GM18520 (cell line): ENCODE measurements at regions not wholly inside any gene's neighbourhood (a gene's known extent, or its start where the extent isn't known, plus 50 kb on each side); places are given as distances from the start of the nearest gene placed in this dataset.
"Not testable (repeated sequence)": the region's sequence is repeated elsewhere in the genome, so short reads cannot be mapped to it uniquely, and the experiment has no call there.

Source experiments
- ATAC-seq: cut with Tn5 transposase; IDR thresholded peaks from one replicate; pipeline ENCODE4 v1.9.1; 2021; ENCODE audit not compliant: unreplicated experiment

DNA sequence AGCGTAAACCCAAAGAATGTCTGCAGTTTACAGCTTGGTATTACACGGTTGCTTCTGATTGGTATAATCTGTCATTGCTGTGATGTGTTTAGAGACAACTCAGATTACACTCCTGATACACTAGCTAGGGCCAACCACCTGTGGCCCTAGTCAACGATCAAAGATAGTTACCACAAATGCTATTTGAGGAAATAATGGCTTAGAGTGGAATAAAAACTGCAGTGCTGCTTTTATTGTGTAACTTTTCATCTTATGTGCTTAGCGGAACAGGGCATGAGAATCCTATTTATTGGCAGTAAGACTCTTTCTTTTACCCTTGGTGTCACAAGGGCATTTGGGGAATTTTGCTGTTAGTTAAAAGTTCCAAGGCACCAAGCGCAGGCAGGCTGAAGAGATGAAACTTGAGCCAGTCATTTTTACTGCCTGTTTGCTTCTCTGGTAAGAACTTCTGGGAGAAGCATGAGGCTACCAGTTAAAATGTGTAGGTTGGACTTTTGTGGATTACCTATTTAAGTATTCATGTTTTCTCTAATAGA, 363.3 kb downstream of the KCNRG start:
- ATAC-seq = no peak

DNA sequence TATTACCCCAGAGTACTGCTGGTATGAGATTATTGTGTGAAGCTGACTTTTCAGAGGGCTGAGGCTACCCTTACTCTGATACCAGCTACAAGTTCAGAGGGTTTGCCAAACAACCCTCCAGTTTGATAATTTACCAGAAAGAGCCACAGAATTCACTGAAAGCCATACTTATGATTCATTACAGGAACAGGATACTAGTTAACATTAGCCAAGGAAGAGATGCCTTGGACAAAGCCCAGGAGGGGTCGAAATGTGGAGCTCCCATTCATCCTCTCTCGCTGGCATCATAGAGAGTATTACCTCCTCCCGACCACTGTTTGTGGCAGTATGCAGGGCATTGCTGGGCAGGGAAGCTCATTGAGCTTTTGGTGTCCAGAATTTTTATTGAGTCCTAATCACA, 364.3 kb downstream of the KCNRG start:
- no peak for ATAC-seq

DNA sequence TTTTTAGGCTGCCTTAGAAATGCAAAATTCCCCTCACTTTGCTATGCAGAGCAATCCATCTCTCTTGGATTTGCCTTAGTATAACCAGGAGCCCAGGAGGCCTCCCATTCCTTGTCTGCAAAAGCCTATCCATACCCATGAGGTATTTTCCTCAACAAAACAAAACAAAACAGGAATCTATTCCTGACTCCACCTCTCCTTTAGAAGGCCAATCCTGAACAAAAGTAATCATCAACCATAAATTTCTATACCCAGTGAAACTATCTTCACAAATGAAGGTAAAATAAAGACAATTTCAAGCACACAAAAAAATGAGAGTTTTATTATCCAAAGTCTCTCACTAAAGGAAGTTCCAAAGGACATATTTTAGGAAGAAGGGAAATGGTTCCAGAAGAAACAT, 365.7 kb downstream of the KCNRG start:
- ATAC-seq = no peak

DNA sequence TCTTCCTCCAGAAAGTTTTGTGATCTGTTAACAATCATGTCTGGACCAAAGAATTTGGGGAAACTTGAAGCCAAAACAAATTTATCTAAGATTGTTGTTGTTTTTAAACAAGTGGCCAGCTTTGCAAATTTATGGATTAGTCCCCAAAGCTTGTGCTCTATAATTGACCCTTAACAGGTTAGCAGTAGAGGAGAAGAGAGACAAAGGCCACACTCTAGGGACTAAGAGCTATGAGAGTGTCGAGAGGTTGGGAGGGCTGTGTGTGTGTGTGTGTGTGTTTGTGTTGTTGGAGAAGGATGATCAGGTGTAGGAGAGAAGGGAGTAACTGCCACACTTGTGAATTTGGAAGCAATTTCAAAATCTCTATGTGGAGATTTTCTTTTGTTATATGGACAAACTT, 367.3 kb downstream of the KCNRG start:
- ATAC-seq = no peak

DNA sequence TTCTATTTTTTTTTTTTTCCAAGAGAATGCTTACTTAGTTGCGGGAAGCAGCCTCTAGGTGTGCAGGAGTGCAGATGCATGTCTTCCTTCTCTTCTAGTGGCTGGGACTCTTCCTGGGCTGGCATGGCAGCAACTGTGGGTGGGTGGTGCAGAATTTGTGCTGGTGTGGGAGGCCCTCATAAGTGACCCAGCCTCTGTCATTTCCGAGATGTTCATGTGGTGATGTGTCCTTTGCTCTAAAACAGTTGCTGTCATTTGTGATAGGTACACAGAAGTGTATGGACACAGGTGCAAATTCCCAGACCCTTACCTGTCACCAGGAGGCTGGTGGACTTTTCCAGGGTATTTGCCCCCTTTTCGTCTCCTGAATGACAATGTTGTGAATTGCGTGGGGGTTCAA, 367.7 kb downstream of the KCNRG start:
- no peak for ATAC-seq

DNA sequence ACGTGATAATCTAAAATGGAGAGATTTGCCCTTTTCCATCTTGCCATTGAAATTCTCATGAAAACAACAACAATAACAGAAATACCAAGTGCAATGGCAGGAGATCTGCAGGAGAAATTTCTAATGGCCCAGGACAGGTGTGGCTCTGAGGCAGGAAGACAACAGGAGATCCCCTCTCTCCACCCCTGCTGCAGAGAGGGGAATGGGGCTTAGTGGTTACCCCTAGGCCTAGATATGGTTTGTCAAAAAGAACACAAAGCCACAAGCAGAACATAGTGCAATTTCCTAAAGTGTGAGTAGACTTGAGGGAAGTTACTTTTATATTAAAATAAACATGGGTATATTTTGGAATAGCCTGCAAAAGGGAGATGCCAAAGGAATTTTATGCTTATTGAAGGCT, 369.5 kb downstream of the KCNRG start:
- no peak for ATAC-seq

DNA sequence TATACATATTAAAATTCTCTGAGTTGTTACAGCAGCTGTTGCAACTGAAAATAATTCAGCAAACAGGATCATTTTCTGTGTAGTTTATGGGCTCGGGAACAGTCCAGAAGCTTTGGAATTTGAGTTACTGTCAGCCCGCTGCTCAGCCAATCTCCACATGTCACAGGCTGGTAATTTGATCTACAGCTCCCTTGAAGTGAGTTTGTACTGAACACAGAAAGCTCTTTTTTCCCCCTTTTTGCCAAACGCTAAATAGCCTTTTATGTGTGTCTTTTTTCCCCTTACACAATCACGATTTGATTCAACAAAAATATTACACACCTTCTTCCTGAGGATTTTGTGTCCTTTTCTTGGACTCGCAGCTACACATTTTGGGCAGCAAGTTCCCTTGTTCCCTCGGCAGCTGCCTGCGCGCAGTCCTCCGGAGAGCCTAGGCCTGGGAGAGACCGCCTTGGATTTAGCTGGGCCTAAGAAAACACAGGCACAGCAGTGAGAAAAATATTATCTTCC, 371.4 kb downstream of the KCNRG start:
- ATAC-seq = no peak

DNA sequence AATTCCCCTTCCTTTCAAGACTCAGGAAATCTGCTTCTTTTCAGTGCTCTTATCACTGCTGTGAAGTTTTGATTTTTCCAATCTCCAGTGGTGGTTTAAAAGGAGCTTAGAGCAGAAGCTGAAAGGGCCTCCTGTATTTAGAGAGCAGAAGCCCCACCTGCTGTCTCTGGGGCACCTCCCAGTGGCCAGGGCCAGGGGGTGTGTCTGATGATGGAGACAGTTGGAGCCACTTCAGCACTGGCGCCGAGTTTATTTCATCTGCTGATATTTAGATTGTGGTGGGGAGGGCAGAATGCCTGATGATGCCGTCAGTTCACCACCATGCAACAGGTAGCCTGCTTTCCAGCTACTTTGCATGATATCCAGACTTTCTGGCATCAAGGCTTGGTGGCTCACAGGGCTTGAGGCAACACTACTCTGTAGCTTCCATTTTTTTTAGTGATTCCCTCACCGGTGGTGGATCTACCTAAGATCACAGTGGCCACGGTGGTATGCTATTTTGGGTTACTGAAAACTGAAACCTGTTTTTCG, 371.9 kb downstream of the KCNRG start:
- ATAC-seq = no peak

DNA sequence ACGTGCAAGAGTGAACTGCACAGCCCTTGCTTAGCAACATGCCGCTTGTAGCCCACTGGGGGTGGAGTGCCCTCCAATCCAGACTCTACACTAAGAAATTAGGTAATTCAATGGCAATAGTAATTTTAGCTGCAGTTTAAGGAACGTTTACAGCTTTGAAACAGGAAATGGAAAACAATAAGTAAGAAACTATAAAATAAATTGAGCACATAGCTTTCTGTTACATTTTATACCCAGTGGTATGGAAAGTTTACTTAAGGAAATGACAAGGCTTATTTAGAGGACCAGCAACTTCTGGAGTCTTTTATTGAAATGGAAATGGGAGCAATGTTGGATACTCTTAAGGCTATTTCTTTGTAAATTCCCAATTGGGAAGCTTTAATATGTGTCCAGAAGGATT, 373.2 kb downstream of the KCNRG start:
- no peak for ATAC-seq

DNA sequence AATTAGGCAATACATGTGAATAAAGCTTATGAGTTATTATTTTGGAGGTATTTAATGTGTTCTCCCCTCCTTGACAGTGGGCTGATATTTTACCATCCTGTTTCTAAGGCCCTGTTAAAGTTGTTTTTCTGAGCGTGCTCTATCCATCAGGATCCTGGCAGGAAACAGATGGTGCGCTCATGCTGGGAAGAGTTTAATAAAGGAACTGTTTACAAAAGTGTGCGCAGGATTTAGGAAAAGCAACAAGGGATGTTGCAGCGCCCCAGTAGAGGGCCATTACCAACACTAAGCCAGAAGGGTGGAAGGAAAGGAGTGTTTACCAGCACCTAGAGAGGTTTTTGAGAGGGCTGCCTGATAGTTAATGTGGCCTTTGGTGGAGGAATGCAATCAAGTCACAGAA, 374.5 kb downstream of the KCNRG start:
- no peak for ATAC-seq

DNA sequence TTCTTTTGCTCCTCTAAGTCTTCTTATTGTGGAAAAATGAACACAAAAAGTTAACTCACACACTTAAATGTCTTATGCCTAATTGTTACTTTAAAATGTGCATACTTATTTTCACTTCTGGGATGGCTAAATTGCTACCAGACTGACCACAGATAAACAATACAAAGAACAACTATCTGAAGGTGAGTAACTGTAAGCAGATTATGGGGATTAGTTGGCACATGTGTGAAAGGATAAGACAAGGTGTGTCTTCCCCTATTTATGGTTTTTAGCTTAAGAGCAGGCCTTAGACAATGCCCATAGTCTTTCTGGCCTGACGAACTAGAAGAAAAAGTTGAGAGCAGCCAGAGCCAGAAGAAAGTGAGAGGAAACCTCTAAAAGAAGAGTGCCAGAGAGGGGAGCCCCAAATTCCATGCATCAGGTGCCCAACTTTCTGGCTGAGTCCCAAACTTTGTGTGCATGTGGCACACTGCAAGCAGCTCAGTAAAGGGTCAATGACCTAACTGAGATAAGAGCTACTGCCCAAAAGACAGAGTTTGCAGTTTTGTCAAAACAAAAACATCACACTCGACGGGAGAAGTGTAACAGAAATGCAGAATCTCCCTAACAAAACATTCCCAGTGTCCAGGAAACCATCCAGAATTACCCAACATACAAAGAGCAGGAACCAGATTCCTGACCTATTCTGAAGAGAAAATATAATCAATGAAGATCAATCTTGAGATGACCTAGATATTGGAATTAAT, 375.4 kb downstream of the KCNRG start:
- no peak for ATAC-seq

DNA sequence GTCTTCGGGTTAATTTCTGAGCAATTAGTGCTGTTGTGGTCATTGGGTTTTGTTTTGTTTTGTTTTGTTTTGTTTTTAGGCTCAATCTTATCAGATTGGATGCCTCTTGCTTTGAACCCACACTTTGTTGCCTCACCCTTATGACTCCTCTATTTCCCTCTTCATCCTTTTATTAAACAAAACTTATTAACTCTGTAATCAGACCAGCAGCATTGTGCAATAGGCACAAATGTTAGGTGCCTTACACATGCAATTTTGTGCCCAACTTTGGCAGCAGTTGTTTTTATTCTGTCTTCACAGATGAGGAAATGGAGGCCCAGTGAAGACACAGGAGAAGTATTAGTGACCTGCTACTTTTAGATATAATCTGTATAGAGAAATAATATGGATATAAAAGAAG, 377.7 kb downstream of the KCNRG start:
- ATAC-seq = no peak

DNA sequence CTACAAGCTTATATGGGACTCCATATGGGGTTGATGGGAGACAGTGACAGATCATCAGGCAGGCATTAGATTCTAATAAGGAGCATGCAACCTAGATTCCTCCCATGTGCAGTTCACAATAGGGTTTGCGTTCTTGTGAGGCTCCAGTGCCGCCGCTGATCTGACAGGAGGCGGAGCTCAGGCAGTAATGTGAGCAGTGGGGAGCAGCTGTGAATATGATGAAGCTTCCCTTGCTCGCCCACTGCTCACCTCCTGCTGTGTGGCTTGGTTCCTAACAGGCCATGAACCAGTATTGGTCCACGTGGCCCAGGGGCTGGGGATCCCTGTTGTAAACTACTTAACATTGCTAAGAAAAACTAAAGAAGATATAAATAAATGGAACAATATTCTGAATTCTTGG, 378.4 kb downstream of the KCNRG start:
- no peak for ATAC-seq

DNA sequence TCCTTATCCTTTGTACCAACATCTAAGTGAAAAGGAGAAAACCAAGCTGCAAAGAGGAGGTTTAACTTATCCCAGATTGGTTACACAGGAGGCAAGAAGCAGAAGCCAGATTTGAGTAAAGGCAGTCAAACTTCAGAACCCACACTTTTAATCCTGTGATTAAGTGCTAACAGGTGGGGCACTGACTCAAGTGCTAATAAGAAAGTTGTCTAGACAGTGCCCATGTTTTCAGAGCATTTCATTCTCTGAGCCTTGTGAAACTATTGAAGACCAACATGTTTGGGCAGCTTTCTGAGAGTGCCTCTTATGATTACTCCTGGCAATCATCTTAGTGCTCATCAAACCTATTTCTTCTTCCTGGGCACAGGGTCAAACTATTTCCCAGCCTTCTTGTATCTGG, 380.8 kb downstream of the KCNRG start:
- no peak for ATAC-seq

DNA sequence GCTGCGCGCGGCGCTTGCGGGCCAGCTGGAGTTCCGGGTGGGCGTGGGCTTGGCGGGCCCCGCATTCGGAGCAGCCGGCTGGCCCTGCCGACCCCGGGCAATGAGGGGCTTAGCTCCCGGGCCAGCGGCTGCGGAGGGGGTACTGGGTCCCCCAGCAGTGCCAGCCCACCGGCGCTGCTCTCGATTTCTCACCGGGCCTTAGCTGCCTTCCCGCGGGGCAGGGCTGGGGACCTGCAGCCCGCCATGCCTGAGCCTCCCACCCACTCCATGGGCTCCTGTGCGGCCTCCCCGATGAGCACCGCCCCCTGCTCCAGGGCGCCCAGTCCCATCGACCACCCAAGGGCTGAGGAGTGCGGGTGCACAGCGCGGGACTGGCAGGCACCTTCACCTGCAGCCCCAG, 381.4 kb downstream of the KCNRG start:
- not testable (repeated sequence) for ATAC-seq

DNA sequence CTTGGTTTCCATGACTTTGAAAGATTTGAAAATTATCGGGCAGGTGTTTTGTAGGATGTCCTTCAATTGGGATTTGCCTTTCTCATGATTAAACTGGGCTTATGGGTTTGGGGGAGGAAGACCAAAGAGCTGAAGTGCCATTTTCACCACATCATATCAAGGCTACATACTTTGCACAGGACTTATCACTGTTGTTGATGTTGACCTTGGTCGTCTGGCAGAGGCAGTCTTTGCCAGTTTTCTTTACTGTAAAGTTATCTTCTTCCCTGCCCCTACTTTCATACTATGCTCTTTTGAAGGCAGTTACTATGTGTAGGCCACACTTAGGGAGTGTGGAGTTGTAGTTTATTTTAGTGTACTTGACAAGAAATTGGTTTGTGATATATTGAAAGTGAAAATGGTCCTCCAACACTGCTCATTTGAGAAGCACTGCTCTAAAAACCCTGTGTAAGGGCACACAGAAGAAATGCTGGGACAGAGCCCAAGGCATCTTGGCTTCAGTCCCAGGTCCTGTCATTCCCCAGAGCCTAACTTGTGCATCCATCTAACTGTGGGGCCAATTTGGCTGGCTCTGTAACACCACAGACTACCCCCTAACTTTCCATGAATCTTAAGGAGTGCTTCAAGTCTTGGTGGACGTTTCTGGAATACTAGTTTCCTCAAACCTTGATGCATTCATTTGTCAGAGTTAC, 384.9 kb downstream of the KCNRG start:
- no peak for ATAC-seq

DNA sequence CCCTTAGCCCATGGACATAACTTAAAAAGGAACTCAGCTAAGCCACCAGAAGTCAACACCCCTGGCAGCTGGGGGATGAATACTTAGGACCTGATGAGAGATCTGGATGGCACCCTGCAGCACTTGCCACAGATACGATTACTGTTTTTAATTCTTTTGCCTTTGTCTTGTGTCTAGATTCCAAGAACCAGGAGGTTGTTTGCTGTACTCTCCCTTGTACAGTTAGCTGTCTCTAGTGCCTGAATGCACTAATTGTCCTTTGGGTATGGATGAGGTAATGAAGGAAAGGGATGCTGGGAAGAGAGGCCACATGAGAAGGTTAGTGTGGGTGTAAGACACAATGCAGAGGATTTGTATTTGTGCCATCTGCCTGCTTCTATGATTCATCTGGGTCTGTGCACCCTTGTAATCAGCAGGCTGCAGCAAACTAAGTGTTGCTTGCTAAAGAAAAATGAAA, 385.8 kb downstream of the KCNRG start:
- no peak for ATAC-seq

DNA sequence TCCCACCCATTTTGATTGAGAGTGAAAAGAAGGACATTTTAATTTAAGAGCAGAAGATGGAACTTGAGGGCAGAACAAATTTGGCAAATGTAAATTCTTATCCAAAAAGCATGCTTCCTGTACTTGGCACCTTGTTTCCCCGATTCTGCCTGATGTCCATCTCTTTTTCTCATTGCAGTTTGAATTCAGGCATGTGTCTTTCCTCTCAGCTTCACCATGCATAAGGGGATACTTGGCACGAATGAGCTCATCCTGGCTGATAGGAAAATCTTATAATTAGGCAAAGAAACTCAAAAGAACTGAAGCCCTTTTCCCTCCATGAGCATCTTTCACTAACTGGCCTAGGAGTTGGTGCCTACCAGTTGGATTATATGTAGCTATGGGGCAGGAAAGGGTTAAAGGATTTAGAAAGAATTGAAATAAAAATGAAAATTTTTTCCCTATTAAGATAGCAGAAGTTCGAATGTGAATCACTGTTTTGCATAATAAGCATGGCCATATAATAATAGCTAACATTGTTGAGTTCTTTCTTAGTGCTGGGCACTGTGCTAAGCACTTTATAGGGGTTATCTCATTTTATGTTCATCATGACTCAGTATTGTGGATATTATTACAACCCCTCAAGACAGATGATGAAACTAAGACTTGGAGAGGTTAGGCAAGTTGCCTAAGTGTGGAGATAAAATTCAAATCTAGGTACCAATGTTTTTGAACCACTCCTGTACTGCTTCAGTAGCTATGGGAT, 386.6 kb downstream of the KCNRG start:
- ATAC-seq = no peak

DNA sequence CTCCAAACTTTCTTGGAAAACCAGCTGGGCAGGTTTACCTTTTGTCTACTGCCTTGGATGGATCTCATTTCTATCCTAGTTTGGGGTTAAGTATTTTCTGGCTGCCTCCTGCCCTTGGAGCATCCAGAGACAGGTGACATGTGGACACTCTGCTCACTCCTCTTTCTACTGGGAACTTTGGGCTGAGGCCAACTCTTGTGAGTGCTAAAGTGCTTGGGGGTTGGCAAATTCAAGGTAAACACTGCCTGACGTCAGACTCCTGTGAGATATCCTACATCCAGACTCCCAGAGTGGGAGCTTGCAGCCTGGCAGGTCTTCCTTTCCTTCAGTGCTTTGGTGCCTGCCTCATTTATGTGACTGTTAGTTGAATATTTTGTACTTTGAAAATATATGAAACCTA, 388.1 kb downstream of the KCNRG start:
- ATAC-seq = no peak

DNA sequence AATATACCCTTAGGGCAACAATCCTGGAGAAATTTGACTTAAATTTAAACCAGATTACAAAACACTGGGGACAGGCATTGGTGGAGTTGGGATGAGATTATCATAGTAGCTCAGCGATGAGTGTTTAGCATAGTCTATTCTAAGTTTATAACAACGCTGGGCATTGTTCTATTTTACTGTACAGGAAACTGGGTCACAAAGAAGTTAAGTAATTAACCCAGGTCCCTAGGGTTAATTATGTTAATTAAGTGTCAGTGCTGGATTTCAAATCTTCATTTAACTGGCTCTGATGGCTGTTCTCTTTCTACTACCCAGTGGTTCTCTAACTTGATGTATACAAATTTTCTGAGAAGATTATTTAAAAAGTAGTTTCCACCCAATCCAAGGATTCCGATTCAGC, 388.9 kb downstream of the KCNRG start:
- ATAC-seq = no peak

DNA sequence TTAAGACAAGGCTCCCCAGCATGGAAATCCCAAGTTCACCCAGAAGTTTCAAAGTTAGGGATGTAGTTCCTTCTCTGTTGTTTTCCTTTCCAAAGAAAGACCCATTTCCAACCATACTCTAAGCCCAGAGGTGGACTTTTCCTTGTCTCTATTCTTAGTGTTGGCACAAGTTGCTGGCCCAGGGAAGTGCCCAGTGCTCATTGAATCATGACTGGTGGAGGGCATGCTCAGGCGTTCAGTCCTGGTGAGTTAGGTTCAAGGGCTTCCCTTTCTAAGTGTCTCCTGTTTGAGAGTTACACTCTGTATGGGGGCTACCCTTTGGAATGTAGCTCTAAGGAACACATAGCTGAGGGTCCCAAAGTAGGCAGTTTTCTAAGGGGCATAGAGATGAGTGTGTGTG, 389.5 kb downstream of the KCNRG start:
- no peak for ATAC-seq
